T-helper 2 cell treated with Interferon-gamma antibody and Interleukin-4, amounts not matched to agents 100 ng/mL and 5 ng/mL, for 36 hours (primary cell): ENCODE measurements at regions not wholly inside any gene's neighbourhood (a gene's known extent, or its start where the extent isn't known, plus 50 kb on each side); places are given as distances from the start of the nearest gene placed in this dataset.
"Not testable (repeated sequence)": the region's sequence is repeated elsewhere in the genome, so short reads cannot be mapped to it uniquely, and the experiment has no call there.

Experiments
- intact Hi-C: fragments of 100-400 bp; cut with micrococcal nuclease; formaldehyde crosslinking; loops from one replicate; pipeline ENCODE4 v1.15.1; 2023

- intact Hi-C loops, result no loop called here
Measured at GRCh38 chr12:68984796-68985573, 52.0 kb upstream of the CPM start.

GRCh38 chr12:68997526-68997925 is 64.6 kb upstream of the CPM start:
- intact Hi-C loops, result not testable (repeated sequence)

- intact Hi-C loops, result no loop called here
Measured at GRCh38 chr12:68998041-68998440, 65.1 kb upstream of the CPM start.

GRCh38 chr12:69000074-69000473 is 67.1 kb upstream of the CPM start:
- intact Hi-C loops, result no loop called here

- intact Hi-C loops, result no loop called here
Measured at GRCh38 chr12:69000540-69001243, 67.7 kb upstream of the CPM start.

- intact Hi-C loops, result no loop called here
Measured at GRCh38 chr12:69001251-69001650, 68.3 kb upstream of the CPM start.

GRCh38 chr12:69002969-69003368 is 70.0 kb upstream of the CPM start:
- intact Hi-C loops, result no loop called here

GRCh38 chr12:69003991-69004390 is 71.0 kb upstream of the CPM start:
- intact Hi-C loops, result no loop called here

GRCh38 chr12:69007101-69007854 is 74.3 kb upstream of the CPM start:
- intact Hi-C loops, result no loop called here

- intact Hi-C loops, result no loop called here
Measured at GRCh38 chr12:69007855-69008351, 74.9 kb upstream of the CPM start.

- intact Hi-C loops, result no loop called here
Measured at GRCh38 chr12:69008520-69008919, 75.5 kb upstream of the CPM start.

GRCh38 chr12:69014047-69014446 is 81.1 kb upstream of the CPM start:
- intact Hi-C loops, result no loop called here

- intact Hi-C loops, result no loop called here
Measured at GRCh38 chr12:69015017-69015416, 82.0 kb upstream of the CPM start.

GRCh38 chr12:69015831-69016230 is 82.9 kb upstream of the CPM start:
- intact Hi-C loops, result no loop called here

GRCh38 chr12:69019082-69019481 is 86.1 kb upstream of the CPM start:
- intact Hi-C loops, result no loop called here

GRCh38 chr12:69019910-69020309 is 86.9 kb upstream of the CPM start:
- intact Hi-C loops, result no loop called here

GRCh38 chr12:69022674-69023073 is 89.7 kb upstream of the CPM start:
- intact Hi-C loops, result no loop called here

GRCh38 chr12:69023840-69024239 is 90.9 kb upstream of the CPM start:
- intact Hi-C loops, result no loop called here

- intact Hi-C loops, result no loop called here
Measured at GRCh38 chr12:69024413-69024812, 91.4 kb upstream of the CPM start.

GRCh38 chr12:69024907-69025306 is 91.9 kb upstream of the CPM start:
- intact Hi-C loops, result no loop called here

GRCh38 chr12:69026336-69026735 is 93.4 kb upstream of the CPM start:
- intact Hi-C loops, result no loop called here

GRCh38 chr12:69027411-69027881 is 94.5 kb upstream of the CPM start:
- intact Hi-C loops, result no loop called here
